Activated CD4-positive, alpha-beta T cell treated with anti-CD3 and anti-CD28 coated beads, Interleukin-10, Interleukin-2, amounts not matched to agents 100 ng/mL and 50 ng/mL, durations not matched to agents 16 hours and 8 hours (primary cell): ENCODE measurements at regions not wholly inside any gene's neighbourhood (a gene's known extent, or its start where the extent isn't known, plus 50 kb on each side); places are given as distances from the start of the nearest gene placed in this dataset.
"Not testable (repeated sequence)": the region's sequence is repeated elsewhere in the genome, so short reads cannot be mapped to it uniquely, and the experiment has no call there.

Experiments
- DNase-seq: peaks from one replicate; pipeline ENCODE4 v3.0.0-alpha.2; 2020

DNA sequence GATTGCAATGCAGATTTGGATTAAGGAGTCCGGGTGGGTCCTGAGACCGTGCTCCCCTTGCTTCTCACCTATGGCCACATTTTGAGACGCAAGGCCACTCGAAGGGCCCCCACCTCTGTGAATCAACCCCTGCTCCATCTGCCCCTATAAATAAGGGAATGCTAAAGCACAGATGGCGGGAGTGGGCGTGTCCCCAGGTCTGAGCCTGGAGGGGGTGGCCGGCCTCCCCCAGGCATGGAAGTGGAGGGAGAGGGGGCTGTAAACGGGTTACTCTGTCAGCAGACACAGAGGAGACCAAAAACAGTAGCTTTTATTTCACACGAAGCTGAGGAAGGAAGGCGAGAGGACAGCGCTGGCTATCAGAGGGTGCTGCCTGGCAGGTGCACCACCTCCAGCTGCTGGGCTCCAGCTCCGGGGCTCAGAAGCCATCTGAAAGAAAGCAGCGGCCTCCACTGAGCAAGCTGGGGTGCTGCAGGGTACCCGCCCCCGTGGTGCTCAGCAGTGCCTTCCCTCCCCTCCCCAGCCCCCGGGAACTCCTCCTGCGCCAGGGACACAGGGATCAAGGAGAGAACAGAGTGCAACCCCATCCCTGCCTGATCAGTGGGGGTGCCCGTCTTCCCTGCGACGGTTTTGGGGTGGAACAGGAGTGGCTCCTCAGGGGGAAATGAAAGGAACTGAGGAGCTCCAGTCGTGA, 56.7 kb upstream of the RAB6C start:
- no peak for DNase-seq

DNA sequence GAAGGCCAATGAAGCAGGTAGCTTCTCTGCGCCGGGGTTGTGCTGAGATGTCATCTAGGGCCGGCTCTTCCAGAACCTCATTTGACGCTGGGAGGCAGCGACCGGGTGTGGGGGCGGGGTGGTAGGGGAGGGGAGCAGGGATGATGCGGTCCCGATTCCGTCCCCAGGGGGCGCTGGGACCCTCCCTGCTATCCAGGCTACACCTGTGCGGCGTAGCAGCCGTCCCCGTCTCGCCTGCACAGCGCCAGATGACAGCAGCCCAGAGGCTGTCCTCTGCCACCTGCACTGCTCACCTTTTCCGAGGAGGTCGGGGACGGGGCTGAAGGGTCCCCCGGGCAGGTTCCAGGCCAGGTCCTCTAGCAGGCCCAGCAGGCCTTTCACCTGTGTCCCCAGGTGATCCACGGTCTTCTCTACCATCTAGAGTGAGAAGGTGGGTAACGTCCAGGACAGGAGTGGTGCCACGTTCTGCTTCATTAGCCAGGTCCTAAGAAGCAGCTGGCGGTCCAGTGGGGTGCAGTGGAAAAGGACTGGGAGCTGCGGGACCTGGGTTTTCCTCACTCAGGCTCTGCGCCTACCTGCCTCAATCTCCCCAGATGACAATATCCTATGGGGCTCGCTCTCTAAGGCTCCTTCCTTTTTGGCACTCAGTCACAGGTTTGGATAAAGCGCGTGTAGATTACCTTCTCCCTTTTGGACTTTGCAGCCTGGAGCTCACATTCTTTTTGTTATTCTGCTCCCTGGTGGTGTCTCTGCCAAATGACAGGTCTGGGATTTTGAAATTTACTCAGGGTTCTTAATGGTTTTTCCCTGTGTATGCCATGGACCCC, 56.0 kb upstream of the RAB6C start:
- peak; percentile 38 for DNase-seq

DNA sequence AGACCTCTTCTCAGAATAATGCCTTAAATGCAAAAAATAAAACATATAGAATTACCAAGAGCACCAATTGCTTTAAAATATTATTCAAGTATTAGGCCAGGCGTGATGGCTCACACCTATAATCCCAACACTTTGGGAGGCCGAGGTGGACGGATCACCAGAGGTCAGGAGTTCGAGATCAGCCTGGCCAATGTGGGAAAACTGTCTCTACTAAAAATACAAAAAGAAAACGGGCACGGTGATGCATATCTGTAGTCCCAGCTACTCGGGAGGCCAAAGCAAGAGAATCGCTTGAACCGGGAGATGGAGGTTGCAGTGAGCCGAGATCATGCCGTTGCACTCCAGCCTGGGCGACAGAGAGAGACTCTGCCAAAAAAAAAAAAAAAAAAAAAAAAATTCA, 55.4 kb upstream of the RAB6C start:
- not testable (repeated sequence) for DNase-seq

DNA sequence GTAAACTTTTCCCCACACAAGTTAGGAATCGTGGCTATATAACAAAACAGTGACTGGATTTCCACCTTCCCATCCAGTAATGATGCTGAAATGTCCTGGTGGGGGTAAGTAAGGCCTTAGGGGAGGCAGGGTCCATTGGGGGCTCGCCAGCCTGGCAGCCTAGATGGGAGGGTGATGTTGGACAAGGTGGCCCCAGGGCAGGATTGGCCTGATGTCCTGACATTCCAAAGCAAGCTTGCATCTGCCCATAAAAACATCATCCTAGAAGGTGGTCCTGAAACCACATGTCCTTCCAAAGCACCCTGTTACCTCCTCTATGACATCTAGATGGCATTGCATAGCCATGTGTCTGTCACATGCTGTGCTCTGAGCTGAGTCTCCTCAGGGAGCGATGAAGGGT, 54.1 kb upstream of the RAB6C start:
- no peak for DNase-seq

DNA sequence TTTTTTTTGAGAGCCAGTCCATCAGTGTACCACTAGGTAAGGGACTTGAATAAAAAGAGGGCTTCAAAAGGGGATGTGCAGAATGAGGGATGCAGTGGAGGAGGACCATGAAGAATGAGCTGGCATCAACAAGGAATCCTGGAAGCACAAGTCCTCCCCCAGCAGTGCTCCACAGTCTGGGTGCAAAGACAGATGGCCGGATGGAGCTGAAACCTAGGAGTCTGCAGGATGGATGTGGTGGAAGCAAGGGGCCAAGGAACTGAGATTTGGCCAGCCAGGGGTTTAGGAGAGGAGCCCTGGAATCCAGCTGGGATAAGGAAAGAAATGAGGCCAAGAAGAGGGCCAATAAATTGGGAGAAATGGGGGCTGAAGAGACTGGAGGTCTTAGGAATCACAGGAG, 51.8 kb upstream of the RAB6C start:
- no peak for DNase-seq

DNA sequence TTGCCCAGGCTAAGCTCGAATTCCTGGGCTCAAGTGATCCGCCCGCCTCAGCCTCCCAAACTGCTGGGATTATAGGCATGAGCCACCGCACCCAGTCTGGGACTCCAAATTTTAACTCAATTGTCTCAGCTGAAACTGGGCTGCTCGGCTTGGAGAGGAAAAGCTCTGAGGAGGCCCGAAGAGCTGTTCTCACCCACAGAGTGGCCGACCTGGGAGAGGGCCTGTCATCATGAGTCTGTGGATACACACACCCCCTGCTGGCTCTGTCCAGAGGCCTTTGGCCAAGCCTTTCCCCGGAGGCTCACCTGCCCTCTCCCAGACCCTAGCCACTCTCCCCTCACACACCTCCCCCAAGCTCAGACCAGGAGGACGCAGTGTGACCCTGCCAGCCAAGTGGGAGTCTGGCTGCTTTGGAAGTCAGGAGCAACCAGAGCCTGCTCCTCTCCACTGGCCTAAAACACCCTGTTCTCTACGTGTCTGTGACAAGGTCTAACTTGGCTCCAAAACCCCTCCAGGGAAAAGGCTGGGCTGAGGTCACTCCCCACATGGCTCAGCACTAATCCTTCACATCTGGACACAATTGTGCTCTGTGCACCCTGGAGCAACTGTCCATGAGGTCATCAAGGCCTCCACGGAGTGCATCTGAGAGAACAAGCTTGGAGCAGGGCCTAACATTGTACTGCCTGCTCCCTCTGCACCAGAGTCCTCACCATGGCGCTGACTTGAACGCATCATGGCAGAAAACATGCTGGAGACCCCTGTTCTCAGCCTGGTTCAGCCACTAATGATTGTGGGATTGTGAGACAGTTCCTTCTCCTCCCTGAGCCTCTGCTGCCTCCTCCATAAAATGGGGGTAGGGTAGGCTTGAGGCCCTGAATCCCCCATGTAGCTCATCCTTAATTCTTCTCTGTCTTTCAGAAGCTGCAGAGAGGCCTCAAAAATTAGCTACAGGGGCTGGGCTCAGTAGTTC, 49.9 kb upstream of the RAB6C start:
- DNase-seq: no peak
